GM18858 (cell line): ENCODE measurements at regions not wholly inside any gene's neighbourhood (a gene's known extent, or its start where the extent isn't known, plus 50 kb on each side); places are given as distances from the start of the nearest gene placed in this dataset.

Experiments used
- ATAC-seq: cut with Tn5 transposase; IDR thresholded peaks from one replicate; pipeline ENCODE4 v1.9.1; 2021; ENCODE audit not compliant: unreplicated experiment

- no peak for ATAC-seq
These were observed 450.5 kb downstream of the KLF12 start for GRCh38 chr13:73683746-73684145.

DNA sequence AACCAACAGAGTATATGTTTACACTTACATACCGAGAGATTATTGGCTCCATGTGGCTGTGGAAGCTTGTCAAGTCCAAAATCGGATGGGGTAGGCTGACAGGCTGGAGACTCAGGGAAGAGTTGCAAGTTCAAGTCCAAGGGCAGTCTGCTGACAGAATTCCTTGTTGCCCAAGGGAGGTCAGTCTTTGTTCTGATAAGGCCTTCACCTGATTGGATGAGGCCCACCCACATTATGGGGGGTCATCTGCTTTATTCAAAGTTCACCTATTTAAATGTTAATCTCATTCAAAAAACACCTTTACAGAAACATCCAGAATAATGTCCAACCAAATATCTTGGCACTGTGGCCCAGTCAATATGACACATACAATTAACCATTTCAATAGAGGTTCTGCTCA, 452.4 kb downstream of the KLF12 start:
- ATAC-seq, result no peak

DNA sequence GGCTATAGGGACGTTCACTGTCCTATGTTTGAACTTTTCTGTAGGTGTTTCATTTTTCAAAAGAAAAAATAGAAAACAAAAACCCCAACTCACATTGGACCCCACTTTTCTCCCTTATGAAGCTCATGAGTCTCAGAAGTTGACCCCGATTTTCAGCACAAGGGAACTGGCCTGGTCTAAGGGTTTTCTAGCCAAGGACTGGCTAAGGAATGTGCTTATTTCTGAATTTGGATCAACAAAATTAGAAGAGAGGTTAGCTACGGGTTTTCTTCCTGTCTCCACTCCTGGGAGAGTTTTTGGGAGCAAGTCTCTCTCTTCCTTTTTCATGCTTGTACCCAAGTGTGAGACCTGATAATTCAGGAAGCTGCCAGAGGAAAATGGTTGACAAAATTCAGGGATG, 453.2 kb downstream of the KLF12 start:
- ATAC-seq, result no peak

DNA sequence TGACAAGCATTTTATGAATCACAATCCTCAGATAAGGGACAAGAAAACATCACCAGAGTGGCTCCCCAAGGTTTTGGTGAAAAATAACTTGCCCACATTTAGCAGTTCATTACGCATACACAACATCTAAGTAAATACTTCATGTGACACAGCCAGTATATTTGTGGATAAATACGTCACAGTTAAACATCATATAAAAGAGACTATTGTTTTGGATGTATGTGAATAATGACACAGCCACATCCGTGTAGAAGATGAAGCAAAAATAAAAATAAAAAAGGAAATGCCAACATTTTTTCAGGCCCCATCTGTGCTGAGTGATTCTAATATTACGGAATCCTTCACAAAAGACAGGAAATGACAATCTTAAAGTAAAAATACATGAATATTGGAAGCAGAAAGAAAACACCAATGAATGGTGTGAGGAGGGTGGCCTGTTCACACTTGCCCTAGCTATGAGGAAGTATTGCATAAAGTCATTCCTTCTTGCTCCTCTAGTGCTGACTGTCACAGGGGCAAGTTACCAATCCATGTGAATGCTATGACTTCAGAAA, 457.1 kb downstream of the KLF12 start:
- ATAC-seq, result no peak

DNA sequence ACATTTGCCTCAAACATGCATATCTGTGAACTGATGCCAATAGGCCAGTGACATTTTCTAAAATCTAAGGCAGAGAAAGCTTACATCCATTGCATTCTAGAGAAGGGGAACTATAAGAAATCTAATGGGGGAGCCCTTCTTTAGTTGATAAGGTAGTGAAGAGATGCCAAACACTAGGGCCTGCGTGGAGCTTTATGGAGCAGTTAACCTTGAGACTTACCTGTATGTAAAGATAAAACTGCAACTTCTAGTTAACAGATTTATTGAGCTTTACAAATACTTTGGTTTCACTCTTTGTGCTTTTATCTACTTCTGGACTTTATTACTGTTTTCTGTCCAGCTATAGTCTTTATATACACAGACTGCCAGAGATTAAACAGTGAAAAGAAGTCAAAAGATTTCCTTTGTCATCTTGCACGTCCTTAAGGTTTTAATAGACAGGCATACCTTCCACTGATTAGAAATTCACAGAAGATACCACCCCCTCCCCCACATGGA, 457.6 kb downstream of the KLF12 start:
- no peak for ATAC-seq

DNA sequence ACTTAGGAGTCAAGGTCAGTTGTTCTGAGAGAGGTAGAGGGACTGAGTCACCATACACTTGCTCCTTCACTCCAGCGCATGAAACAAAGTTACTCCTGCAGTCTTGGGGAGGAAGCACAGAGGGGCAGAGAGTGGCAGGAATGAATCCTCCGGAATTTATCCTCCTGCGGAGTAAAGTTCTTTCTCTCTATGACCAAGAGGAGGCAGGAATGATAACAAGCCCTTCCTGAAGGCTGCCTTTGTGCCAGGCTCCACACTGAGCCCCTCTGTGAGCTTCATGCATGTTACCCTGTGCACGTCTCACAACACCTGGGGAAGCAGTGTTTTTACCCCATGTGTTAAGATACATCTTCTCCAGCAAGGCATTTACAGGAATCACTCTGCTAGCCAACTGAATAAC, 458.4 kb downstream of the KLF12 start:
- no peak for ATAC-seq

DNA sequence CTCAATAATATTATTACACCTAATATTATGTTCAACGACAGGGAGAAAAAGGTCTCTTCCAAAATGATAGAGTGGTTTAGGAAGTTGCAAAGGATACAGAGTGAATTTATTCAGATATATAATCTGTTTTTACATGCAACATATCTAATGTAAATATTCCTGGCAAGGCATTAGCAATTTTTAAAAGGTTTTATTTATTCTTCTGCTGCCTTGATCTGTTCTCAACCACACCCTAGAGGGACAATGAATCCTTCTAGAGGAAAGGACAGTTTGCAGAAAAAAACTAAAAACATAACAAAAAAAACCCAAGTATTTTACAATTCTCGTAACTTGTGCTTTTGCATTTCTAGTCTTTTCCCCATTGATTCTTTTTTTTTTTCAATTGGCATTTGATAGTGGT, 459.6 kb downstream of the KLF12 start:
- no peak for ATAC-seq

DNA sequence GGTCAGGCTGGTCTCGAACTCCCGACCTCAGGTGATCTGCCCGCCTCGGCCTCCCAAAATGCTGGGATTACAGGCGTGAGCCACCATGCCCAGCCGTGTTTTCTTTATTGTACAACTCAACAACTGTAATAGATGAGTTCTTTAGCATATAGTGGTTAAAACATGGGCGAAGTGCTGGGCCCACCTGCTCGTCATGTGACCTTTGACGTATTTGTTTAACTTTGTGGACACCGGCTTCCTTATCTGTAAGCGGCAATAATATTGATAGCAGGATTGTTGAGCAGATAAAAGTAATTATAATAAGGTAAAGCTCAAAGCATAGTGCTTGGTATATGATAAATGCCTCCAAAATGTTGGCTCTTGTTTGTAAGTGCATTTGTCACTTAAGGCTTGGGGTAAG, 460.3 kb downstream of the KLF12 start:
- ATAC-seq, result no peak

DNA sequence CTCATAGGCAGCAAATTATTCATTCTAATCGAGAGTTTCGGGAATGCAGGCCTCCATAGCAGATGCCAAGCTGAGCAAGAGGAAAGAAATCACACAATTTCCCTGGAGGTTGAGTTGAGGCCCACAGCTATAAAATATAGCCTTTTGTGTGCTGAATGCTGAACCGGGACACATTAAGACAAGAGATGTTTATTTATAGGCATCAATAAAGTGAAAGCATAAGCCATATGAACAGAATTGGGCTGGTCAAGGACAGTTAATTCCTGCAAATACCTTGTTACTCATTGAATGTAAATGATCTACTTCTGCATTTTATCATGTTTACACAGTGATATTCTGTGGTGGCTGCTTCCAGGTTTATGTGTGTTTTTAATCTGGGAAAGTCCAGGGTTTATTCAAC, 461.7 kb downstream of the KLF12 start:
- ATAC-seq, result no peak

GRCh38 chr13:73671732-73672131, 462.5 kb downstream of the KLF12 start:
- ATAC-seq, result no peak

DNA sequence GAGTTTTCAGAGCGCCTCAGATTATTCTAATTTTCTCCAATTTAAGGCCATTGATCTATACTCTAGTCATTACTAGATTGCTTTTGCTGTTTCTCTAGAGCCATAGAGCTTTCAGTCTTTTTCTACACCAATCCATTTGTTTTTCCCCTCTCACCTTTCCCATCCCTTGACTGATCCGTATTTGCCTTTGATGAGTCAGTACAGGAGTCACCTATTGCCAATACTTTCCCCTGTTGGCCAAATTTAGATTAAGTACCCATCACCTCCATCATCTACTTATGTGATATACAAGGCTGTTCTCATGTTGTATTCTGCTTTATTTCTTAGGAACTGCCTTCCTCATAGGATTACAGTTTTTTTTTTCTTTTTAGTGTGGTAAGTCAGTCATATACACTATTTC, 463.2 kb downstream of the KLF12 start:
- ATAC-seq, result no peak

- ATAC-seq, result no peak
These were observed 466.4 kb downstream of the KLF12 start for GRCh38 chr13:73667756-73668155.

DNA sequence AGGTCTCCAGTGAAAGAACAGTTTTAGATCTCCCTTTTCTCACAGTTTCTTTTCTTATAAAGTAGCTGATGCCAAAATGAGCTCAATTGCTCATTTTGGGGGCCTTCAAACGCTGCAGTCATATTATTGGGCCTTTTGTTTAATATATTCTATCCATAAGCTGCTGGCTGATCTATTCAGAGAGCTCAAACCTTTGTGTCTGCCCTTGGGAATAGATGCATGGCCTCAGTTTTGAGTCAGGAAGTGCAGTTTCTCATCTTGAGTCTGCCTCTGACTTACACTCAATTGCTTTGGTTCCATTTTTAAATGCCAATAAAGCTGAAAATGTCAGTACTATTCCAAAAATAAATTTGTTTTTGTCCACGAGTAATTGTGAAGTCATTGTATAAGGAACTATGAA, 468.9 kb downstream of the KLF12 start:
- no peak for ATAC-seq

- ATAC-seq, result no peak
These were observed 469.4 kb downstream of the KLF12 start for GRCh38 chr13:73664851-73665250.

- ATAC-seq, result no peak
These were observed 471.4 kb downstream of the KLF12 start for GRCh38 chr13:73662833-73663232.

GRCh38 chr13:73661687-73662425, 472.3 kb downstream of the KLF12 start:
- no peak for ATAC-seq

- ATAC-seq, result no peak
These were observed 473.1 kb downstream of the KLF12 start for GRCh38 chr13:73661066-73661465.

- no peak for ATAC-seq
These were observed 475.6 kb downstream of the KLF12 start for GRCh38 chr13:73658639-73659038.

DNA sequence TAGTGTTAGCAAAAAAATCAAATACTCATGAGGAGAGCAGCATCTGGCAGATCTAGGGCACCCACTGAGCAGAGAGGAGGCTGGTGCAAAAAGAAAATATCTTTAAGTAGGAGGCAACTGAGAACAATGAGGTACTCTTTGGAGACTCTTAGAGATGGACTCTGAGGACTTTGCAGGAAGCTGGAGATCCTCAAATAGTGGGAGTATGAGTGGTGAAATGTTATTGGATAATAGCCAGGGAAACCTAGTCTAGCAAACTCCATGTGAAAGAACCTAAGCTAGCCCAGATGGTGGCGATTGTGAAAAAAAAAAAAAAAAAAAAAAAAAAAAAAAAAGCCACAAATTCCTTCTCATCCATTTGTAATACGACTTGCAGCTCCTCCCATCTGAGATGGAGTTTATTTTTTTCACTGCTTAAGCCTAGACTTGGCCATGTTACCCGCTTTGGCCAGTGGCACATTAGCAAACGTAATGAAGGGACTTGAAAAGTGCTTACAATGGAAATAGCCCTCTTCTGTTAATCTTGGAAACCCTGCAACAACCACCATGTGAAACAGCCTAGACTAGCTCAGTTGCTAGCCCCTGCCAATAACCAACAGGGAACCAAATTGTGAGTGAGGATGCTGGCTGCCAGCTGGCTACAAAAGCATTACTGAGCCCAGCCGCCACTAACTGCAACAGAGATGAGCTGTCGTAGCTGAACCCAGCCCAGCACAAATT, 476.2 kb downstream of the KLF12 start:
- ATAC-seq, result no peak

GRCh38 chr13:73656863-73657262, 477.3 kb downstream of the KLF12 start:
- ATAC-seq, result no peak

DNA sequence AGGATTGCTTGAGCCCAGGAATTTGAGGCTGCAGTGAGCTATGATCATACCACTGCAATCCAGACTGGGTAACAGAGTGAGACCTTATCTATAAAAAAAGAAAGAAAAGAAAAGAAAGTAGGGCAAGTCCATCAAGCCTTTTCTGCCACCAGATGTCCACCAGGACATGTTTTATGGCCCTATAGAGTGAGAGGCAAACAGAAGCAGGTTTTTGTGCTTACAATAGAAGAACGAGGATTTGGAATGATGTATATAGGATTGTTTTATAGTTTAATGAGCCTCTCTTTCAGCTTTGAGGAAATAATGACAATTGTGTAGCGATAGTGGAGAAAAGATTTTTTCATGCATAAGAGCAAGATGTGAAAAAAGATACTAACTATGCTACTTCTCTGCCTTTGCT, 480.5 kb downstream of the KLF12 start:
- no peak for ATAC-seq

DNA sequence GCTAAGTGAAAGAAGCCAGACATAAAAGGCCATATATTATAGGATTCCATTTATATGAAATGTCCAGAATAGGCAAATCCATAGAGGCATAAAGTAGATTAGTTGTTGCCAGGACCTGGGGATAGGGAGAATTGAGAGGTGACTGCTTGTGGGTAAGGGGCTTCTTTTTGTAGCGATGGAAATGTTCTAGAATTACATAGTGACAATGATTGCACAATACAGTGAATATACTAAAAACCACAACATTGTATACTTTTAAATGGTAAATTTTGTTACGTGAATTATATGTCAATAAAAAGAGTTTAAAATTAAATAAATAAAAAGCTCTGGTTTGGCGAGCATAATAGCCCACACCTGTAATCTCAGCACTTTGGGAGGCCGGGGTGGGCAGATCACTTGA, 486.8 kb downstream of the KLF12 start:
- ATAC-seq, result no peak
